Fibroblast of lung (primary cell): ENCODE measurements at regions not wholly inside any gene's neighbourhood (a gene's known extent, or its start where the extent isn't known, plus 50 kb on each side); places are given as distances from the start of the nearest gene placed in this dataset.

Source experiments
- CTCF ChIP-seq, 2 donors: IDR thresholded peaks in 1 of 2; conservative IDR thresholded peaks in 1 of 2; 1 replicate in 1 of 2; 2 replicates in 1 of 2; pipeline ENCODE4 v1.5.1; 2011 to 2012; ENCODE audit warnings: low read length in 2 of 2, control low read depth in 1 of 2, inconsistent platforms in 1 of 2, low read depth in 1 of 2, mild to moderate bottlenecking in 1 of 2
- EZH2 ChIP-seq: IDR thresholded peaks from 2 replicates; pipeline ENCODE4 v1.5.1; 2012; ENCODE audit warnings: low read length, control low read depth, mild to moderate bottlenecking; ENCODE audit errors: missing control alignments

GRCh38 chr2:59068255-59068654 is 827.1 kb upstream of the FANCL start:
- TF ChIP-seq CTCF (conservative IDR thresholded peaks at IDR 0.05 in 1 of 2, IDR thresholded peaks at IDR 0.05 in 1 of 2; ENCODE audit: low read depth in 1 of 2, low read length in 2 of 2) (no peak), EZH2 (no peak)
